ENCODE measurements at regions not wholly inside any gene's neighbourhood (a gene's known extent, or its start where the extent isn't known, plus 50 kb on each side); places are given as distances from the start of the nearest gene placed in this dataset.

- DNase-seq, result no peak
Observed at GRCh38 chr1:59230622-59231021, 66.3 kb upstream of the FGGY start.

GRCh38 chr1:59232216-59232615 is 64.7 kb upstream of the FGGY start:
- no peak for DNase-seq

GRCh38 chr1:59233444-59233843 is 63.5 kb upstream of the FGGY start:
- DNase-seq, result no peak

GRCh38 chr1:59236721-59237545 is 60.0 kb upstream of the FGGY start:
- no peak for DNase-seq

- DNase-seq, result no peak
Observed at GRCh38 chr1:59237900-59238299, 59.0 kb upstream of the FGGY start.

- no peak for DNase-seq
Observed at GRCh38 chr1:59238333-59238934, 58.5 kb upstream of the FGGY start.

GRCh38 chr1:59238993-59239392 is 57.9 kb upstream of the FGGY start:
- no peak for DNase-seq

GRCh38 chr1:59241909-59242308 is 55.0 kb upstream of the FGGY start:
- no peak for DNase-seq

GRCh38 chr1:59242370-59242769 is 54.5 kb upstream of the FGGY start:
- DNase-seq, result no peak

- no peak for DNase-seq
Observed at GRCh38 chr1:59243550-59243949, 53.3 kb upstream of the FGGY start.

GRCh38 chr1:59243978-59244377 is 52.9 kb upstream of the FGGY start:
- DNase-seq, result no peak

GRCh38 chr1:59244891-59245290 is 52.0 kb upstream of the FGGY start:
- DNase-seq, result no peak

Data from activated CD4-positive, alpha-beta T cell treated with anti-CD3 and anti-CD28 coated beads, Interleukin-2, amount 50 U/mL, for 1 hour (primary cell).